GM18508 (cell line): ENCODE measurements at regions not wholly inside any gene's neighbourhood (a gene's known extent, or its start where the extent isn't known, plus 50 kb on each side); places are given as distances from the start of the nearest gene placed in this dataset.

Experiments
- ATAC-seq: cut with Tn5 transposase; IDR thresholded peaks from one replicate; pipeline ENCODE4 v1.9.1; 2021; ENCODE audit warnings: moderate number of reproducible peaks; ENCODE audit not compliant: insufficient read depth, unreplicated experiment

DNA sequence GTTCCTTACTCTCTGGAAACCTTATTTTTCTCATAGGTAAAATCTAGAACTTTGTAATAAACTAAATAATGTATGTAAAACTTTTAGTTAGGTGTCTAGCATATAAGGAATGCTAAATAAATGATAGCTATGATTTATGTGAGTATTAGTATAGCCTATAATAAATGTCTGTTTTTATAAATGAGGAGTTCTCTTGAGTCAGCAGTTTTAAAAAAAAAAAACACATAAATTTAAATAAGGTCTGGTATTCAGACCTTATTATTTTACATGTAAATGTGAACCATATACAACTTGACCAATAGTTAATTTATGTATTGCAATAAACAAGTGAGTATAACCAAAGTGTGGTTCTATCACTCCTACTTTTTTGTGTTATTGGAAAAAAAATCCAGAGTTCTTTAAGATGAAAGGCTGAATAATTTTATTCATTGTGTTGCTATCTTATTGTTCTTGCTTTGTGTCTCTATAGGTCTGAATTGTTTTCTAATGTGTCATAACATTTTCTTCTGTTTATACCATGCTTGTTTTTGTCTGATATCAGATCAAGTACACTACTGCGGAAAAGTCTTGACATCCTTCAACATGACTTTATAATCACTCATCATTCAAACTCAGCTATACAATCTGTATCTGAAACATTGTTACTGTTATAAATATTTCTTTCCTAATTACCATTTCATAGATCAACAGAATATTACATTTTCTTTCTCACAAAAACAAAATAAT is 115.7 kb downstream of the RASSF9 start:
- no peak for ATAC-seq

GRCh38 chr12:85725991-85726390 is 110.2 kb downstream of the RASSF9 start:
- ATAC-seq: no peak

DNA sequence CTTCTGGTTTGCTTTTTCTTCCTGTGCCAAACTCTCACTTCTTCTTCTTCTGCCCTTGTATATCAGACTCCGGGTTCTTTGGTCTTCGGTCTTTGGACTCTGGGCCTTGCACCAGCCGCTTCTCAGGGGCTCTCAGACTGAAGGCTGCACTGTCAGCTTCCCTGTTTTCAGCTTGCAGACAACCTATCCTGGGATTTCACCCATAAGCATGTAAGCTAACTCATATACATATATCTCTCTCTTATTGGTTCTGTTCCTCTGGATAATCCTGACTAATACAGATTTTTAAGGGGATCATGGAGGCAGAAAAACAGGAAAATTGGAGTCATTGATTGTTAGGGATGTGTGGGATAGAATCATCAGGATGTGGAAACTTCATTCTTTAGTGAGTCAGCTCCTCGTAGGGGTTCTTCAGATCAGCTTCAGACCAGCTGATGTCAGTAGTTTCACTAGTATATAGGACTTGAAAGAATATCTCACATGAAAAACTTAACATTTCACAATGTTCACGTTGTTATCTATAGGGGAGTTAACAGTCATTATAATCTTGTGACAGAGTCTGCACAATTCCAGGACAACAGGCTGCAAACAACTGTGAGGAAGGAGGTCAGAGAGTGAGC is 102.9 kb downstream of the RASSF9 start:
- ATAC-seq: no peak

GRCh38 chr12:85733984-85734383 is 102.2 kb downstream of the RASSF9 start:
- no peak for ATAC-seq

GRCh38 chr12:85740186-85740585 is 96.0 kb downstream of the RASSF9 start:
- no peak for ATAC-seq

GRCh38 chr12:85741046-85741445 is 95.2 kb downstream of the RASSF9 start:
- no peak for ATAC-seq

DNA sequence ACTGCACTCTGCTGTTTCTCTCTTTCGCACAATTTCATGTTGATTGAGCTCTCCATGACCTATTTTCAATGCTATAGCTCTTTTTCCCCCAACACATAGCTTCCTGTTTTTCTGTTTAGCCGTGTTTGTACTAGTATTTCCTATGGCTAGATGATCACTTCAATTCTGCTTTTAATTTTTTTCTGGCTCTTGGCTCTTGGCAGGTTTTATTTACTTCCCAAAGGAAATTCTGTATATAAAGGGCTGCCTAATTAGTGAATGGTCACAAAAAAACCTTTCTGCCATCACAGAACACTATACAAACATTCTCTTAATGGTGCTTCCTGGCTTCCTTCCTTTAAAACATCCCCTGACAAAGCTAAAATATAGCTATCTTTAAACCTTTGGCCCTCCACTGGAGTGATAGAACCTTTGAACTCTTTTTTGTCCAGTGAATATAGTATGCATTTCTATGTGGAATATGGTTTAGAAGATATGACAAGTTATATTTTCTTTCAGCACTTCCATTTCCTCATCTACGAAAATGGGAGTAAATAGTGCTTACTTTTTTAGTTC is 88.2 kb downstream of the RASSF9 start:
- ATAC-seq: no peak
